OCI-LY3 (cell line): ENCODE measurements at regions not wholly inside any gene's neighbourhood (a gene's known extent, or its start where the extent isn't known, plus 50 kb on each side); places are given as distances from the start of the nearest gene placed in this dataset.

Source experiments
- H2AFZ ChIP-seq: fragments of 200-600, 300-600 bp; shearing (Covaris generic); 2 replicates; pipeline ENCODE4 v1.6.0; 2014; ENCODE audit warnings: antibody characterized with exemption, low read depth, low read length
- H3K27ac ChIP-seq: fragments of 200-600, 300-600 bp; sonication (generic); 2 replicates; pipeline ENCODE4 v1.5.1; 2014; ENCODE audit warnings: mild to moderate bottlenecking, low read length, moderate library complexity, mixed read lengths
- H3K27me3 ChIP-seq: fragments of 200-600, 300-600 bp; sonication (generic); 2 replicates; pipeline ENCODE4 v1.6.1; 2014; ENCODE audit warnings: low read depth, low read length, mixed read lengths
- H3K36me3 ChIP-seq: fragments of 200-600, 300-600 bp; sonication (generic); replicated peaks from 2 replicates; pipeline ENCODE3; 2014; ENCODE audit warnings: low read depth, low read length, mixed read lengths
- H3K4me1 ChIP-seq: fragments of 300-600, 200-600 bp; sonication (generic); 2 replicates; pipeline ENCODE4 v1.6.1; 2014; ENCODE audit warnings: low read length, mixed read lengths
- H3K4me2 ChIP-seq: fragments of 200-600, 300-600 bp; sonication (generic); 2 replicates; pipeline ENCODE4 v1.6.1; 2014; ENCODE audit warnings: low read length, mixed read lengths
- H3K4me3 ChIP-seq: fragments of 300-600, 200-600 bp; sonication (generic); 2 replicates; pipeline ENCODE4 v1.5.1; 2014; ENCODE audit warnings: antibody characterized with exemption, mild to moderate bottlenecking, low read length, moderate library complexity
- H3K79me2 ChIP-seq: fragments of 300-600, 200-600 bp; shearing (Covaris generic); 2 replicates; pipeline ENCODE4 v1.6.1; 2014; ENCODE audit warnings: mild to moderate bottlenecking, low read length, mixed read lengths
- H3K9ac ChIP-seq: fragments of 300-600, 200-600 bp; shearing (Covaris generic); 2 replicates; pipeline ENCODE4 v1.6.0; 2014; ENCODE audit warnings: mild to moderate bottlenecking, low read length, moderate library complexity
- H3K9me3 ChIP-seq: fragments of 200-600, 300-600 bp; shearing (Covaris generic); 2 replicates; pipeline ENCODE4 v1.6.1; 2014; ENCODE audit warnings: low read length, mixed read lengths; ENCODE audit not compliant: insufficient read depth
- H4K20me1 ChIP-seq: fragments of 200-600, 300-600 bp; sonication (generic); 2 replicates; pipeline ENCODE4 v1.6.1; 2016; ENCODE audit warnings: low read length, mixed read lengths; ENCODE audit not compliant: insufficient read depth
- EZH2phosphoT487 ChIP-seq: fragments of 200-600 bp; shearing (Covaris generic); IDR thresholded peaks from 2 replicates; pipeline ENCODE4 v1.6.1; 2018; ENCODE audit warnings: antibody characterized with exemption, mixed run types, low read depth
- TF ChIP-seq, protein P1 (sequence below): fragments of 200-600, 300-600 bp; sonication (generic); IDR thresholded peaks from 2 replicates; pipeline ENCODE4 v1.5.1; 2014; ENCODE audit warnings: antibody characterized with exemption, low read length, low read depth

DNA sequence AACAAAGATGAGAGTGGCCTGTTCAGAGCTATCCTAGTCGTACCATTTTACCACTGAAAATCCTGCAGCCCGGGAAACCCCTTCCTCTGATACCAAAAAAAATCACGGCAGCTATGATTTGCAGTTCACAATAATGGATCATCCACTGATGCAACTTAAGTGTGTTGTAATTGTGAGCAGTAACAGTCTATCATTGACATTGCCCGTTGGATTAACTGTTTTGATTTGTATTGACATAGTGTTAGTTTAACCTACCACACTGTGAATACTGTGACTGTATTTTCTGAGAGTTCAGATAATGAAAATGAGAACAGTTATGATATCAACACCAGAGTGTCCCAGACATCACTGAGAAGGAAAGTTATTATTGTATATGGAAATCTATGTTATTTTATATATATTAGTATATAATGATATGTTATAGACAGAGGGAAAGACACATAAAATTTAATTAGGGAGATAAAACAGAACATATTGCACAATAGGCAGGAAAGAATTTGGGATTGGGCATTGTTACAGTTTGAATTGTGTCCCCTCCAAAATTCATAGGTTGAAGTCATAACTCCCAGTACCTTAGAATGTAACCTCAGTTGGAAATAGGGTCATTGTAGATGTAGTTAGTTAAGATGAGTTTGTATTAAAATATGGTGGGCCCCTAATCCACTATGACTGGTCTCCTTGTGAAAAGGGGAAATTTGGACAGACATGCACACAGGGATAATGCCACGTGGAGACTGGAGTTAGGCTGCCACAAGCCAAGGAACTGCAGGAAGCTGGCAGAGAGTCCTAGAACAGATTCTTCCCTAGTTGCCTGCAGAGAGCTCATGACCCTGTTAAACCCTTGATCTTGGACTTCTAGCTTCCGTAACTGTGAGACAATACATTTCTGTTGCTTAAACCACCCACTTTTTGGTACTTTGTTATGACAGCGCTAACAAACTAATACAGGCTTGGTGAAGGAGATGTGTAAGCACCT is 54.4 kb downstream of the TLCD4 start:
- Histone ChIP-seq H4K20me1 (no peaks in the 10 kb centered on the region), H3K36me3 (no peaks in the 10 kb centered on the region), H2AFZ (no peak overlapping the region), H3K27ac (no peak overlapping the region), H3K9me3 (no peaks in the 10 kb centered on the region), H3K9ac (no peak overlapping the region), H3K4me2 (no peak overlapping the region), H3K79me2 (no peaks in the 10 kb centered on the region), H3K27me3 (no peaks in the 10 kb centered on the region), H3K4me3 (no peak overlapping the region), H3K4me1 (peaks cover 1% of the 10 kb centered on the region; the same call in 1 of the 2 replicates)
- TF ChIP-seq, protein P1, sequence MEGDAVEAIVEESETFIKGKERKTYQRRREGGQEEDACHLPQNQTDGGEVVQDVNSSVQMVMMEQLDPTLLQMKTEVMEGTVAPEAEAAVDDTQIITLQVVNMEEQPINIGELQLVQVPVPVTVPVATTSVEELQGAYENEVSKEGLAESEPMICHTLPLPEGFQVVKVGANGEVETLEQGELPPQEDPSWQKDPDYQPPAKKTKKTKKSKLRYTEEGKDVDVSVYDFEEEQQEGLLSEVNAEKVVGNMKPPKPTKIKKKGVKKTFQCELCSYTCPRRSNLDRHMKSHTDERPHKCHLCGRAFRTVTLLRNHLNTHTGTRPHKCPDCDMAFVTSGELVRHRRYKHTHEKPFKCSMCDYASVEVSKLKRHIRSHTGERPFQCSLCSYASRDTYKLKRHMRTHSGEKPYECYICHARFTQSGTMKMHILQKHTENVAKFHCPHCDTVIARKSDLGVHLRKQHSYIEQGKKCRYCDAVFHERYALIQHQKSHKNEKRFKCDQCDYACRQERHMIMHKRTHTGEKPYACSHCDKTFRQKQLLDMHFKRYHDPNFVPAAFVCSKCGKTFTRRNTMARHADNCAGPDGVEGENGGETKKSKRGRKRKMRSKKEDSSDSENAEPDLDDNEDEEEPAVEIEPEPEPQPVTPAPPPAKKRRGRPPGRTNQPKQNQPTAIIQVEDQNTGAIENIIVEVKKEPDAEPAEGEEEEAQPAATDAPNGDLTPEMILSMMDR: no peak
- no peak for TF ChIP-seq EZH2phosphoT487

DNA sequence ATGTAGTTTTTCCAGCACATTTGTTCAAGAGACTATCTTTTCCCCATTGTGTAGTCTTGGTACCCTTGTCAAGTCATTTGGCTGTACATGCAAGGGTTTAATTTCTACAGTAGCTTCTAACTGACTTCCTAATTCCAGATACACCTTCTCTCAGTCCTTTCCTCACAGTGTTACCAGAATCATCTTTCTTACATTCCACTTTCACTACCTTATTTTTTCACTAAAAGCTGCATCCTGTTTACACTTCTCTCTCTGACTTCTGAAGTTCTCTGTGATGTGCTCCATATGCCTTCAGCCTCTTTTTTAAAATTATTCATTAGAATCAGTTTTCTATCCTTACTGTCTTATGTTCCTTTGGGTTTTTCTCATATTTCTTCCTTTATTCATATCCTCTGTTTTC is 57.1 kb upstream of the RWDD3 start:
- H4K20me1 ChIP-seq: no peaks in the 10 kb centered on the region
- H3K79me2 ChIP-seq: no peaks in the 10 kb centered on the region
- H2AFZ ChIP-seq: no peak overlapping the region
- peaks cover 8% of the 10 kb centered on the region for H3K4me1 ChIP-seq
- no peak overlapping the region for H3K4me3 ChIP-seq
- TF ChIP-seq, protein P1: no peak
- no peak for TF ChIP-seq EZH2phosphoT487
- H3K27me3 ChIP-seq: no peaks in the 10 kb centered on the region
- 0 out of 2 replicates have a peak overlapping the region, but pooled peaks have one; percentile 6 for H3K4me2 ChIP-seq
- H3K9ac ChIP-seq: no peak overlapping the region
- H3K36me3 ChIP-seq: no peaks in the 10 kb centered on the region
- no peak overlapping the region for H3K27ac ChIP-seq
- no peaks in the 10 kb centered on the region for H3K9me3 ChIP-seq

DNA sequence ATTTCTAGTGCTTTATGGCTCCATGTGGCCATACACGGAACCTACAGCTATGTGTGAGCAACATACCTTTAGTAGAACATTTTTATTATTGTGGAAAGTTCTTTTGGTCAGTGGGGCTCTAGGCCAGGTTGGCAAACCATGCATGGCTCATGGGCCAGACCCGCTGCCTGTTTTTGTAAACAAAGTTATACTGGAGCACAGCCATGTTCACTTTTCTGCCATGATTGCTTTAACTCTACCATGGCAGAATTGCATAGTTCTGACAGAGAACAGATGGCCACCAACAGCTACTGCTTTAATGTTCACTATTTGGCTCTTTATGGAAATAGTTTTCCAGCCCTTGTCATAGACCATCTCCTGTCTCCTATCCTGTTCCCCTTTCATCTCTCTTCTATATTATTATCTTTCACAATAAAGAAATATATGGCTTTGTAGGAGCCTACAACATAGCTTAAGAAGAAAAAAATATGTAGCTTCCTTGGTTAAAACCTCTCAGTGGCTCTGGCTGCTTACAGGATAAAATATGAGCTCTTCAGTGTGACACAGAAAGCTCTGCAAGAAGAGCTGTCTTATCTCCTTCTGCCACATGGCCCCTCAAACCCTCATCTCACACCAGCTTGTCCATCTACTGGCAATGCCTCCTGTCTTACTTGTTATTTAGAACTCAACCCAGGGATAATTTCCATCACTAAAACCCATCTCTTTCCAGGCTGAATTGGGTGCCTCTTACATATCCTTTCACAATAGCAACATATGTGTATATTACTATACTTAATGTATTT is 54.6 kb upstream of the RWDD3 start:
- Histone ChIP-seq H3K36me3 (no peaks in the 10 kb centered on the region), H3K4me2 (no peak overlapping the region), H3K79me2 (no peaks in the 10 kb centered on the region), H3K27ac (no peak overlapping the region), H2AFZ (no peak overlapping the region), H3K4me1 (peaks cover 8% of the 10 kb centered on the region), H3K9ac (no peak overlapping the region), H4K20me1 (no peaks in the 10 kb centered on the region), H3K27me3 (no peaks in the 10 kb centered on the region), H3K9me3 (no peaks in the 10 kb centered on the region), H3K4me3 (no peak overlapping the region)
- TF ChIP-seq EZH2phosphoT487: no peak
- TF ChIP-seq, protein P1: no peak

DNA sequence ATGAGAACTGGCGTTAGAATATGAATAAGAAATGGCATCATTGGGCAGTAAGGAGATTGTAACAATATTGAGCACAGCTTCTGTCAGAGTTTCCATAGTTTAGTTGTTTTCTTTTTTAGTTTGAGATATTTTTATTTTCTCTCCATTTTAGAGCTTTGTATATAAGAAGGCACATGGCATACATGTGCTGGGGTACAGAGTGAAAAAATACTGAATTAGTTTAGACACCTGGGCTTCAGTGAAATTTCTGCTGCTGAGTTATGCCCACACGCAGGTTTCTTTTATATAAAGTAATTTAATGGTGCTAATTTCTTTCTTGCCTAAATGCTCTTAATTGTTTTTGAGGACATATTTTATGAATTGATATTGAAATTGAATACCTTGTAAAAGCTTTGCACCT is 53.6 kb upstream of the RWDD3 start:
- TF ChIP-seq, protein P1: no peak
- TF ChIP-seq EZH2phosphoT487: no peak
- Histone ChIP-seq H3K4me3 (no peak overlapping the region), H3K79me2 (no peaks in the 10 kb centered on the region), H3K4me2 (no peak overlapping the region), H3K27me3 (no peaks in the 10 kb centered on the region), H3K27ac (no peak overlapping the region), H4K20me1 (no peaks in the 10 kb centered on the region), H3K9me3 (no peaks in the 10 kb centered on the region), H3K4me1 (peaks cover 8% of the 10 kb centered on the region), H3K9ac (no peak overlapping the region), H2AFZ (no peak overlapping the region), H3K36me3 (no peaks in the 10 kb centered on the region)
